GM18868 (cell line): ENCODE measurements at regions not wholly inside any gene's neighbourhood (a gene's known extent, or its start where the extent isn't known, plus 50 kb on each side); places are given as distances from the start of the nearest gene placed in this dataset.

ENCODE experiments used
- ATAC-seq: cut with Tn5 transposase; IDR thresholded peaks from one replicate; pipeline ENCODE4 v1.9.1; 2021; ENCODE audit warnings: mild to moderate bottlenecking, moderate library complexity; ENCODE audit not compliant: unreplicated experiment

DNA sequence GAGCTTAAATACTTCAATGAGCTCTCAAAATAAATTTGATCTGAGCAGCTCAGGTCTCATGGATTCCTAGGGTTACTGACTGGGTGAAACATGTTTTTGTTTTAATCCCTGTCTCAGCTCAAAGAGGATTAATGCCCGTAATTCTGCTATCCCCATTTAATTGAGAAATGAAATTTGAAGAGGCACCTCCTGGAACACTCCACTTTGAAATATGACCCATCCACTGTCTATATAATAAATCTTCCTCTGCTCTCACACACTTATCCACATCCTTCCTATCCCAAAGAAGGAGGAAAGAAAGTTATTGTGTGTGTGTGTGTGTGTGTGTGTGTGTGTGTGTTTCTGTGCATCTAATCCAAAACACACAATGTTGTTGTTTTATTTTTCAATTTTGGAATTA lies 2082.4 kb upstream of the PIK3C3 start:
- ATAC-seq: no peak

DNA sequence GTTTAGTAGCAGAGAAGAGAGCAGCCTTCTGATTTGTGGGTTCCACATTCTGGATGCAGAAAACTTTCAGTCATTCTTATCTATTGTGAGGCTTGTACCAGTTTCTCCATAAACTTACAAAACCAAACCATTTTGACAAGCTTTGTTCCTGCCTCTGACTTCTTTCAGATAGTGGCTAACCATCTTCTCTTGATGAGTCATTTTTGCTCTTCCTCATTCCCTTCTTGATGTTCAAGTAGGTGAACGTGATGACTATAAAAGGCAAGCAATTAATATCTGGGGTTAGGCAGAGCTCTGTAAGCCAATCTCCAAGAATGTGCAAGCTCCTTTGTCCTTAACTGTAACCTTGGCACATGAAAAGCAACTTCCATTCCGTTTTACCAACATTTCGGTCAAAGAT lies 2083.1 kb upstream of the PIK3C3 start:
- ATAC-seq: no peak

GRCh38 chr18:39870591-39870990 lies 2084.4 kb upstream of the PIK3C3 start:
- no peak for ATAC-seq

- no peak for ATAC-seq
Observed at GRCh38 chr18:39863916-39864315, 2091.1 kb upstream of the PIK3C3 start.

- ATAC-seq: no peak
Observed at GRCh38 chr18:39862341-39862740, 2092.7 kb upstream of the PIK3C3 start.

- ATAC-seq: no peak
Observed at GRCh38 chr18:39854291-39854690, 2100.7 kb upstream of the PIK3C3 start.

- no peak for ATAC-seq
Observed at GRCh38 chr18:39846265-39846664, 2108.8 kb upstream of the PIK3C3 start.

- ATAC-seq: no peak
Observed at GRCh38 chr18:39845631-39846030, 2109.4 kb upstream of the PIK3C3 start.

GRCh38 chr18:39845106-39845505 lies 2109.9 kb upstream of the PIK3C3 start:
- no peak for ATAC-seq

- ATAC-seq: no peak
Observed at GRCh38 chr18:39843546-39843945, 2111.5 kb upstream of the PIK3C3 start.

DNA sequence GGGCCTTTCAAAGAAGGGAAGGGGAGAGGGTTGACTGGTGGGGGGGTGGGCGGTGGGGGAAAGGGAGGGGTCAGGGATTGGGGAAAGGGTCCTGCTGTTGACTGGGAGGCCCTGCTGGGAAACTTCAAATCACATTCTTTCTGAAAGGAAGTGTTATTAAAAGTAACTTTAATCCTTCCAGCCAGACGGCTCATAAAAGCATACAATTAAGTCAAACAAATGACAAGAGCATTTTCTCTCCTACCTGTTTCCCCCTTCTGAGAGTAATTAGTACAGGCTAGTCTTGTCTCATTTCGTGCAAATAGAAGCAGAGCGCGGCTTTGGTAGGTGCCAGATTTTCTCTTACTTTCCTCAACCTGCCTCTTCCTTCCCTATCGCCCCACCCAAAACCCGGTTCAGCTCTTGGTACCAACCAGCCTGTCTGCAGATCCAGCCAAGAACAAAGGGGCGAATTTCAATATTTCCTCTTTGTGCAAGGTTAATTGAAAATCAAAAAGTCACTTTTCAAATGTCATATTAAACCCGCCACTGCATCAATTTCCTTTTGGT lies 2112.6 kb upstream of the PIK3C3 start:
- no peak for ATAC-seq

- no peak for ATAC-seq
Observed at GRCh38 chr18:39841482-39842365, 2113.3 kb upstream of the PIK3C3 start.

- no peak for ATAC-seq
Observed at GRCh38 chr18:39840856-39841481, 2114.1 kb upstream of the PIK3C3 start.

GRCh38 chr18:39840406-39840805 lies 2114.6 kb upstream of the PIK3C3 start:
- no peak for ATAC-seq

DNA sequence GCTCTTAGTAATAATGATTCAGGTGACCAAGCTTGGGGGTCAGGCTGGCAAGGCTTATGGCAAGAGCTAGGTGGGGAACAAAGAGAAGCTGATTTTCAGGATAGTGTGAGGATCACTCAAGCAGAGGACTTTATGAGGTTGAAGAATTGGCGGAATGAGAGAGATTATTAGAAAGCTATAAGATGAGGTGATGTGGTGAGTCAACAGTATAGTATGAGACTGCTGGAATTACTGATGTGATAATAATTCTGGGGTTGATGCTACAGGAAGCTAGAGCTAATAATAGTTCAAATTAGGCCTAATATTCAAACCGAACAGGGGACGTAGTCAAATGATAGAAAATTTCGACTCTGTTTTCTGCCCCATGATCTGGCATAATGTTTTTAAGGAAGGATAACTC lies 2115.3 kb upstream of the PIK3C3 start:
- no peak for ATAC-seq

- ATAC-seq: no peak
Observed at GRCh38 chr18:39838831-39839230, 2116.2 kb upstream of the PIK3C3 start.

- ATAC-seq: no peak
Observed at GRCh38 chr18:39835303-39836030, 2119.6 kb upstream of the PIK3C3 start.

DNA sequence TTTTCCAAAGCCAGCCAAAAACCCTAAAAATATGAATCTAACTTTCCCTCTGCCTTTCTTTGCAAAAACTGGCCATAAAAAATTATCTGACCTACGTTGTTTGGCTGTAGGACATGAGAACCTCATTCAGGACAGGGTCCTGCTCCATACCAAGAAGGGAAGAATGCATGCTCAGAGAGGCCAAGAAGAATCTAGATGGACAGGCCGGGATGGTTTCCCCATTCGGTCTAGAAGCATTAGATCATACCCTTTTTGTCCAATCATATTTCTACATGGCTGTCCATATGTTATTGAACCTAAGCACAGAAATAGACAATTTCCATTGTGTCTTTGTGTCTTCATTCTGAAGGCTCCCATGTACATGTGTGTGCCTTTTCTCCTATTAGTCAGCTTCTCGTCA lies 2120.4 kb upstream of the PIK3C3 start:
- ATAC-seq: no peak

DNA sequence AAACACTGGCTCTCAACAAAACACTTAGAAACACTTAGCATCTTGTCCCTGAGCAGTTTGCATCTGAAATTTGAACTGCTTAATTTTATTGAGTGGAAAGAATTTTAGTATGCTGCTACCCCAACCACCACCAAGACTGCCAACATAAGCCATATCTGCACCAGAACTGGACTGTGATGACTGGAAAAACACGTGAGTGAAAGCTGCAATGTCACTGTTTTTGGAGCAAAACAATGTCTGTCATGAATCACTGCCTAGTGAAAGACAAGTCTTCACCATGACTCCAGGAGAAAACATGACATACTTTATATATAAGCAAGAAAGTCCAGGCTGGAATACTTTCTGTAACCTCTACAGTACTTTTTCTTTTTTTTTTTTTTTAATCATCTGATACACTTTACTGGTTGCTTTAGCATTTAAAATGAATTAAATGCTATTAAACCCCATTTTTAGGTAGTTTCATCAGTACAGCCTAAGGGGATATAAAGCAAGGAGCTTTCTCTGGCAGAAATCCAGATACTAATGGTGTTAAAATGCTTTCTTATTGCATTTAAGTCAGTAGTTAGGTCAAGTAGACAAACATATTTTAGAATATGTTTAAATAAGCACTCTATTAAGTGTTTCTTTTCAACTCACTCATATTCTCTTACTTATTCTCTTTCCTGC lies 2129.4 kb upstream of the PIK3C3 start:
- ATAC-seq: no peak

- no peak for ATAC-seq
Observed at GRCh38 chr18:39806525-39806924, 2148.5 kb upstream of the PIK3C3 start.

DNA sequence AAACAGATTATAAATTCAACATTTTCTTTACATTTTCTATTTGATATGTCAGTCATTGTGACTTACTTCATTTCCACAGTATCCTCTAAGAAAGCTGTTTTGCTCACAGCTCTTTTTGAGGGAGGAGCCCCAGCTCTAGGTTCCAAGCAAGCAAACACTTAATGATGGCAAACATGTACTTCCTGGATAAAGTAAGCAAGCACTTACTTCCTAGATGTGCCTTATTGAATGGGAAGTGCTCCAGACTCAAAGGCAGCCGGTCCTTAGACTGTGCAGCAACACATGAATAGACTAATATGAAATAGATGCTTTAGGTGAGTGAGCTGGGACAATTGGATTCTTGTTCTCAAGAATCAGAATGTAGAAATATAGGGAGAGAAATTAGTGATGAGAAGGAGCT lies 2149.8 kb upstream of the PIK3C3 start:
- no peak for ATAC-seq
